Gastroesophageal sphincter (tissue), 3 donors: ENCODE measurements at regions not wholly inside any gene's neighbourhood (a gene's known extent, or its start where the extent isn't known, plus 50 kb on each side); places are given as distances from the start of the nearest gene placed in this dataset.

ENCODE experiments used
- CTCF ChIP-seq, 4 experiments: fragments of 200-600 bp in 2 of 4; fragments of 450-650 bp in 2 of 4; sonication (generic) in 1 of 4; IDR thresholded peaks; one replicate each; pipeline ENCODE4 v1.5.1; 2017 to 2019; ENCODE audit warnings: antibody characterized with exemption in 4 of 4, mild to moderate bottlenecking in 2 of 4, moderate library complexity in 2 of 4
- EP300 ChIP-seq: sonication (generic); formaldehyde crosslinking; IDR thresholded peaks from one replicate; pipeline ENCODE4 v1.6.1; 2017; ENCODE audit warnings: antibody characterized with exemption, mild to moderate bottlenecking
- POLR2A ChIP-seq, 2 donors: fragments of 450-650 bp; IDR thresholded peaks; one replicate each; pipeline ENCODE4 v1.6.1; 2017; ENCODE audit warnings: antibody characterized with exemption in 2 of 2, mild to moderate bottlenecking in 2 of 2, moderate library complexity in 1 of 2
- POLR2AphosphoS5 ChIP-seq: sonication (generic); formaldehyde crosslinking; IDR thresholded peaks from one replicate; pipeline ENCODE4 v1.6.1; 2017; ENCODE audit warnings: antibody characterized with exemption

- no peak for TF ChIP-seq POLR2A (IDR thresholded peaks at IDR 0.05)
- TF ChIP-seq CTCF (IDR thresholded peaks at IDR 0.05), result no peak
- TF ChIP-seq POLR2AphosphoS5, result no peak
- TF ChIP-seq EP300, result no peak
Measured at GRCh38 chr11:33490842-33491370, 209.7 kb downstream of the C11orf91 start.
